ENCODE measurements at regions not wholly inside any gene's neighbourhood (a gene's known extent, or its start where the extent isn't known, plus 50 kb on each side); places are given as distances from the start of the nearest gene placed in this dataset.

- no peak for TF ChIP-seq CTCF (IDR thresholded peaks at IDR 0.05; ENCODE audit: low read depth, low read length)
- no peaks in the 10 kb centered on the region for H3K36me3 ChIP-seq
- H3K4me3 ChIP-seq (ENCODE audit: low read depth, low read length), result no peak overlapping the region
Measured at GRCh38 chr2:164030623-164031022, 294.8 kb upstream of the FIGN start.

GRCh38 chr2:164028814-164029534, 293.2 kb upstream of the FIGN start:
- DNase-seq, result no peak
- Histone ChIP-seq H3K27ac (no peak overlapping the region), H3K27me3 (ENCODE audit: insufficient read depth, low read depth, severe bottlenecking) (no peaks in the 10 kb centered on the region), H3K4me3 (ENCODE audit: low read depth, low read length) (no peak overlapping the region), H3K36me3 (no peaks in the 10 kb centered on the region), H3K9me3 (ENCODE audit: severe bottlenecking) (no peaks in the 10 kb centered on the region)
- no peak for TF ChIP-seq CTCF (IDR thresholded peaks at IDR 0.05; ENCODE audit: low read depth, low read length)

More at GRCh38 chr2:164030623-164031022, 294.8 kb upstream of the FIGN start:
- no peak for DNase-seq
- Histone ChIP-seq H3K27me3 (ENCODE audit: insufficient read depth, low read depth, severe bottlenecking) (no peaks in the 10 kb centered on the region), H3K9me3 (ENCODE audit: severe bottlenecking) (no peaks in the 10 kb centered on the region), H3K27ac (no peak overlapping the region)

DNA sequence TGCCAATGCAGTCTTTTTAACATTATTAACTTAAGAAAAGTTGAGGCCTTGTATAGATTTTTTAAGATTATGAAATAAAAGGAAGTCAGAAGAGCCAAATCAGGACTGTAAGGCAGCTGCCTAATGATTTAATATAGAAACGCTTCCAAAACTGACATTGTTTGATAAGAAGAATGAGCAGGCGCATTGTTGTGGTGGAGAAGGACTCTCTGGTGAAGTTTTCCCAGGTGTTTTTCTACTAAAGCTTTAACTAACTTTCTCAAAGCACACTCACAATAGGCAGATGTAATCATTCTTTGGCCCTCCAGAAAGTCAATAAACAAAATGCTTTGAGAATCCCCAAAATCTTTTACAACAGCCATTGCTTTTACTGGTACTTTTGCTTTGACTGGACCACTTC, 288.6 kb upstream of the FIGN start:
- TF ChIP-seq CTCF (IDR thresholded peaks at IDR 0.05; ENCODE audit: low read depth, low read length), result no peak
- H3K27ac ChIP-seq, result no peak overlapping the region
- H3K9me3 ChIP-seq (ENCODE audit: severe bottlenecking), result no peaks in the 10 kb centered on the region
- no peaks in the 10 kb centered on the region for H3K27me3 ChIP-seq (ENCODE audit: insufficient read depth, low read depth, severe bottlenecking)
- no peak overlapping the region for H3K4me3 ChIP-seq (ENCODE audit: low read depth, low read length)
- DNase-seq, result no peak
- no peaks in the 10 kb centered on the region for H3K36me3 ChIP-seq

DNA sequence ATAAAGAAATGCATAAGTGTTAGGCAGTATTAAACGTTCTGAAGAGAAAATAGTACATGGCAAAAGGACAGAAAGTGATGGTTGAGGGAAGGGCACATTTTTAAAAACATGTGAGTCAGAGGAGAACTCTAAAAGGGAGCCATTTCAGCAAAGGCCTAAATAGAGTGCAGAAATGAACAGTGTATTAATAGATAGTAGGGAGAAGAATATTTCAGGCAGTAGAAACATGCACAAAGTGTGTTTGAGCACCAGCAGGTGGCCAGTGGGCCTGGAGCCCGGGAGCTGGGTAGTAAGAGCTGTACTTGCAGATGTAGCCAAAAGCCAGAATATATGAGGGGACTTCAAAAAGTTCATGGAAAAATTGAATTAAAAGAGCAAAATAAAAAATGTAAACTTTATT, 288.1 kb upstream of the FIGN start:
- H3K27me3 ChIP-seq (ENCODE audit: insufficient read depth, low read depth, severe bottlenecking), result no peaks in the 10 kb centered on the region
- H3K27ac ChIP-seq, result no peak overlapping the region
- no peak for DNase-seq
- H3K4me3 ChIP-seq (ENCODE audit: low read depth, low read length), result no peak overlapping the region
- H3K9me3 ChIP-seq (ENCODE audit: severe bottlenecking), result no peaks in the 10 kb centered on the region
- no peaks in the 10 kb centered on the region for H3K36me3 ChIP-seq
- no peak for TF ChIP-seq CTCF (IDR thresholded peaks at IDR 0.05; ENCODE audit: low read depth, low read length)

DNA sequence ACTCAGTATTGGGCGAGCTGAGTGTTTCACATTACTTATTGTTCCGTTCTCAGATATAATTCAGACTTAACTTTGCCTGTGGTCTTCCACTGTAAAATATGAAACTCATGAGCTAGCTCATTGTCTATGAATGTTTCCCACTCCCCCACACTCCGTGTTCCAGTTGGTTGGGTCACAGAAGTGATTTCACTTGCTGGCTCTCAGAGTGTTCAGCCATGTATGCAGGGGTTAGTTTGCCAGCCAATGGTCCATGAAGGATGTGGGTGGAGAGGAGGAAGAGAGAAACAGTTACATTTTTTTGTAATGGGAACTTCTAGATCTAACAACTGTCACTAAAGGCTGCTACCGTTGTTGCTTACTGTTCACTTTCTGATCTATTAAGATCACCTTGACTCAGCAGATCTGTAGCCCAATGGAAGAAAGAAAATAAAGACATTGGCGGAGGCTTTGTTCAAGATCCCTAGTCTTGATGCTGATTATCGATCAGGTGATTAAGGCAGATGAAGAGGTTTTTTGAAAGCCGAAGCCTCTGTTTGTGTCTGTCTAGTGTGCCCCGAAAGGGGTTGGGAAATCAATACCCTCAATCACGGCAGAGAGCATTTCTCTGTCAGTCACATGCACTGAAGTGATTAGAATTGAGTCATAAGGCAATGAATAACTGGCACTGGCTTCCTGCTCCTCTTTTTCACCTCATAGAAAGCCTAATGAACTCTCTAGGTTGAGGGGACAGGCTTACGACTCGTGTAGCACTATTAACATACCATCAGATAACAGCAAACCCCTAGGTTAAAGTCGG, 279.7 kb upstream of the FIGN start:
- no peak for DNase-seq
- H3K27me3 ChIP-seq (ENCODE audit: insufficient read depth, low read depth, severe bottlenecking), result no peaks in the 10 kb centered on the region
- no peak overlapping the region for H3K4me3 ChIP-seq (ENCODE audit: low read depth, low read length)
- H3K36me3 ChIP-seq, result no peaks in the 10 kb centered on the region
- H3K27ac ChIP-seq, result no peak overlapping the region
- TF ChIP-seq CTCF (IDR thresholded peaks at IDR 0.05; ENCODE audit: low read depth, low read length), result no peak
- no peaks in the 10 kb centered on the region for H3K9me3 ChIP-seq (ENCODE audit: severe bottlenecking)

Data from WERI-Rb-1 (cell line).